Fibroblast of lung (primary cell): ENCODE measurements at regions not wholly inside any gene's neighbourhood (a gene's known extent, or its start where the extent isn't known, plus 50 kb on each side); places are given as distances from the start of the nearest gene placed in this dataset.

Source experiments
- EZH2 ChIP-seq: IDR thresholded peaks from 2 replicates; pipeline ENCODE4 v1.5.1; 2012; ENCODE audit warnings: low read length, control low read depth, mild to moderate bottlenecking; ENCODE audit errors: missing control alignments
- TF ChIP-seq, protein P1 (sequence below), 2 donors: IDR thresholded peaks in 1 of 2; conservative IDR thresholded peaks in 1 of 2; 1 replicate in 1 of 2; 2 replicates in 1 of 2; pipeline ENCODE4 v1.5.1; 2011 to 2012; ENCODE audit warnings: low read length in 2 of 2, control low read depth in 1 of 2, inconsistent platforms in 1 of 2, low read depth in 1 of 2, mild to moderate bottlenecking in 1 of 2

DNA sequence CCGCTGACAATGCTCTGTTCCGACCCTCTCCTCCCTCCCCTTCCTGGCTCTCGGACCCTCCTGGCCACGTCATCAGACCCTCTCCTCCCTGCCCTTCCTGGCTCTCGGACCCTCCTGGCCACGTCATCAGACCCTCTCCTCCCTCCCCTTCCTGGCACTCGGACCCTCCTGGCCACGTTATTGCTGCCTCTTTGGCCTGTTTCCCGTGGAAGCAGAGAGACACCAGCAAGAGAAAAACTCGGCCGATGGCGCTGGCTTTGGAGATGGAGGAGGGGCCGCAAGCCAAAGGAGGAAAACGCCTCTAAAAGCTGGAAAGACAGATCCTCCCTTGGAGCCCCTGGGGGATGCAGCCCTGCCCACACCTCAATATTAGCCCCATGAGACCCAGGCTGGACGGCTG is 463.3 kb downstream of the BRD1 start:
- TF ChIP-seq, protein P1, sequence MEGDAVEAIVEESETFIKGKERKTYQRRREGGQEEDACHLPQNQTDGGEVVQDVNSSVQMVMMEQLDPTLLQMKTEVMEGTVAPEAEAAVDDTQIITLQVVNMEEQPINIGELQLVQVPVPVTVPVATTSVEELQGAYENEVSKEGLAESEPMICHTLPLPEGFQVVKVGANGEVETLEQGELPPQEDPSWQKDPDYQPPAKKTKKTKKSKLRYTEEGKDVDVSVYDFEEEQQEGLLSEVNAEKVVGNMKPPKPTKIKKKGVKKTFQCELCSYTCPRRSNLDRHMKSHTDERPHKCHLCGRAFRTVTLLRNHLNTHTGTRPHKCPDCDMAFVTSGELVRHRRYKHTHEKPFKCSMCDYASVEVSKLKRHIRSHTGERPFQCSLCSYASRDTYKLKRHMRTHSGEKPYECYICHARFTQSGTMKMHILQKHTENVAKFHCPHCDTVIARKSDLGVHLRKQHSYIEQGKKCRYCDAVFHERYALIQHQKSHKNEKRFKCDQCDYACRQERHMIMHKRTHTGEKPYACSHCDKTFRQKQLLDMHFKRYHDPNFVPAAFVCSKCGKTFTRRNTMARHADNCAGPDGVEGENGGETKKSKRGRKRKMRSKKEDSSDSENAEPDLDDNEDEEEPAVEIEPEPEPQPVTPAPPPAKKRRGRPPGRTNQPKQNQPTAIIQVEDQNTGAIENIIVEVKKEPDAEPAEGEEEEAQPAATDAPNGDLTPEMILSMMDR (conservative IDR thresholded peaks at IDR 0.05 in 1 of 2, IDR thresholded peaks at IDR 0.05 in 1 of 2; ENCODE audit: low read depth in 1 of 2, low read length in 2 of 2): no peak
- no peak for TF ChIP-seq EZH2
